SH-SY5Y (cell line): ENCODE measurements at regions not wholly inside any gene's neighbourhood (a gene's known extent, or its start where the extent isn't known, plus 50 kb on each side); places are given as distances from the start of the nearest gene placed in this dataset.

Experiments
- GATA2 ChIP-seq: IDR thresholded peaks from 2 replicates; pipeline ENCODE4 v1.6.1; 2011; ENCODE audit warnings: mild to moderate bottlenecking, low read depth, low read length
- GATA3 ChIP-seq: IDR thresholded peaks from 2 replicates; pipeline ENCODE4 v1.6.1; 2011; ENCODE audit warnings: low read depth, mild to moderate bottlenecking, low read length, moderate library complexity

GRCh38 chrX:122890729-122891128 is 293.3 kb upstream of the GRIA3 start:
- TF ChIP-seq GATA2 (no peak), GATA3 (no peak)
